Loucy (cell line): ENCODE measurements at regions not wholly inside any gene's neighbourhood (a gene's known extent, or its start where the extent isn't known, plus 50 kb on each side); places are given as distances from the start of the nearest gene placed in this dataset.

Experiments used
- EZH2phosphoT487 ChIP-seq: fragments of 200-600 bp; IDR thresholded peaks from 2 replicates; pipeline ENCODE4 v1.6.1; 2018; ENCODE audit warnings: antibody characterized with exemption, mild to moderate bottlenecking, moderate library complexity, borderline replicate concordance
- TF ChIP-seq, protein P1 (sequence below): fragments of 200-600 bp; sonication (generic); conservative IDR thresholded peaks from 2 replicates; pipeline ENCODE4 v1.5.1; 2014; ENCODE audit warnings: mild to moderate bottlenecking, antibody characterized with exemption, low read length

DNA sequence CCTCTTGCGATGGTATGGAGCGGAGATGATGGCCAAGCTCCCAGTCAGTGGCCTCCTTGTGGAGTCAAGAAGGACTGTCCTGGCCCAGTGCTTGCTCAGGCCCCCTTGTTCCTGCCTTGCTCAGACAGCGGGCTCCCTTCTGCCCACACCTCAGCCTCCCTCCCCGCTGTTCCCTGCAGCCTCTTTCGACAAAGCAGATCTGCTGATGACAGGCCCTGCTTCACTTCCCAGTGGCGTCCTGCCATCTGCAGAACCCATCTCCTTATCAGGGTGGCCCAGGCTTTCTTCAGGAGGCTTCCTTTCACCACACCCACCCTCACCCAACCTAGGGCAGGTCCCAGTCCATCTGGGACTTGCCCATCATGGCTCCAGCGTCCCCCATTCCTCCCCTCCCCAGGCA is 80.0 kb downstream of the CLDN34 start:
- TF ChIP-seq, protein P1, sequence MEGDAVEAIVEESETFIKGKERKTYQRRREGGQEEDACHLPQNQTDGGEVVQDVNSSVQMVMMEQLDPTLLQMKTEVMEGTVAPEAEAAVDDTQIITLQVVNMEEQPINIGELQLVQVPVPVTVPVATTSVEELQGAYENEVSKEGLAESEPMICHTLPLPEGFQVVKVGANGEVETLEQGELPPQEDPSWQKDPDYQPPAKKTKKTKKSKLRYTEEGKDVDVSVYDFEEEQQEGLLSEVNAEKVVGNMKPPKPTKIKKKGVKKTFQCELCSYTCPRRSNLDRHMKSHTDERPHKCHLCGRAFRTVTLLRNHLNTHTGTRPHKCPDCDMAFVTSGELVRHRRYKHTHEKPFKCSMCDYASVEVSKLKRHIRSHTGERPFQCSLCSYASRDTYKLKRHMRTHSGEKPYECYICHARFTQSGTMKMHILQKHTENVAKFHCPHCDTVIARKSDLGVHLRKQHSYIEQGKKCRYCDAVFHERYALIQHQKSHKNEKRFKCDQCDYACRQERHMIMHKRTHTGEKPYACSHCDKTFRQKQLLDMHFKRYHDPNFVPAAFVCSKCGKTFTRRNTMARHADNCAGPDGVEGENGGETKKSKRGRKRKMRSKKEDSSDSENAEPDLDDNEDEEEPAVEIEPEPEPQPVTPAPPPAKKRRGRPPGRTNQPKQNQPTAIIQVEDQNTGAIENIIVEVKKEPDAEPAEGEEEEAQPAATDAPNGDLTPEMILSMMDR: no peak
- TF ChIP-seq EZH2phosphoT487: no peak
